Neural crest cell (in vitro differentiated cells): ENCODE measurements at regions not wholly inside any gene's neighbourhood (a gene's known extent, or its start where the extent isn't known, plus 50 kb on each side); places are given as distances from the start of the nearest gene placed in this dataset.

Source experiments
- DNase-seq: peaks from one replicate; pipeline ENCODE4 v3.0.0; 2021; ENCODE audit warnings: low read depth, mixed read lengths, low spot score
- H3K27ac Mint-ChIP-seq: one replicate; pipeline ENCODE4 v1.8.0; 2021; ENCODE audit warnings: mild to moderate bottlenecking, mixed read lengths; ENCODE audit not compliant: unreplicated experiment
- H3K27me3 Mint-ChIP-seq: 2 replicates; pipeline ENCODE4 v1.8.0; 2021; ENCODE audit warnings: low read depth, mild to moderate bottlenecking, mixed read lengths
- H3K36me3 Mint-ChIP-seq: 2 replicates; pipeline ENCODE4 v1.8.0; 2021; ENCODE audit warnings: low read depth, mild to moderate bottlenecking, mixed read lengths
- H3K4me1 Mint-ChIP-seq: 2 replicates; pipeline ENCODE4 v1.8.0; 2021; ENCODE audit warnings: mixed read lengths
- H3K4me3 Mint-ChIP-seq: one replicate; pipeline ENCODE4 v1.8.0; 2021; ENCODE audit warnings: mild to moderate bottlenecking, mixed read lengths
- H3K9me3 Mint-ChIP-seq: 2 replicates; pipeline ENCODE4 v1.8.0; 2021; ENCODE audit warnings: mixed read lengths
- TF ChIP-seq, protein P1 (sequence below): fragments of 200-600 bp; sonication (generic); conservative IDR thresholded peaks from 2 replicates; pipeline ENCODE4 v1.5.0; 2021; ENCODE audit warnings: antibody characterized with exemption, mild to moderate bottlenecking

DNA sequence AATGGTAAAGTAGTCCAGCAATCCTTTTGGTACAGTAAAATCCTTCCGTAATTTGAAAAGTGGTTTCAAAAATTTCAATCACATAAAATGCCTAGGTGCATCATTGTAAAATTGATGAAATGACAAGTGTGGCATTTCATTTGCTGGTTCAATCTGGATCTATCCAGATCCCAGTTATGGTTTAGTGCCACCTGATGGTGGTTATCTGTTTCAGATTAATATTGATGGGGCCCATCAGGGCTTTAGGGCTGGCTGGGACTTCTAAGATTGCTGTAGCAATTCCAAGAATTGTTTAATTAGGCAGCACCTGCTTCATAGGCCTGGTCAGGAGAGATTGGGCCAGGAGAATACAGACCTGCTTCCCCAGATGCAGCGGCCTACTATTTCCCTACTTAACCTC, 55.5 kb upstream of the PIK3C3 start:
- DNase-seq, result no peak
- peaks cover 12% of the 10 kb centered on the region for H3K9me3 Mint-ChIP-seq
- H3K27me3 Mint-ChIP-seq, result no peaks in the 10 kb centered on the region
- TF ChIP-seq, protein P1, sequence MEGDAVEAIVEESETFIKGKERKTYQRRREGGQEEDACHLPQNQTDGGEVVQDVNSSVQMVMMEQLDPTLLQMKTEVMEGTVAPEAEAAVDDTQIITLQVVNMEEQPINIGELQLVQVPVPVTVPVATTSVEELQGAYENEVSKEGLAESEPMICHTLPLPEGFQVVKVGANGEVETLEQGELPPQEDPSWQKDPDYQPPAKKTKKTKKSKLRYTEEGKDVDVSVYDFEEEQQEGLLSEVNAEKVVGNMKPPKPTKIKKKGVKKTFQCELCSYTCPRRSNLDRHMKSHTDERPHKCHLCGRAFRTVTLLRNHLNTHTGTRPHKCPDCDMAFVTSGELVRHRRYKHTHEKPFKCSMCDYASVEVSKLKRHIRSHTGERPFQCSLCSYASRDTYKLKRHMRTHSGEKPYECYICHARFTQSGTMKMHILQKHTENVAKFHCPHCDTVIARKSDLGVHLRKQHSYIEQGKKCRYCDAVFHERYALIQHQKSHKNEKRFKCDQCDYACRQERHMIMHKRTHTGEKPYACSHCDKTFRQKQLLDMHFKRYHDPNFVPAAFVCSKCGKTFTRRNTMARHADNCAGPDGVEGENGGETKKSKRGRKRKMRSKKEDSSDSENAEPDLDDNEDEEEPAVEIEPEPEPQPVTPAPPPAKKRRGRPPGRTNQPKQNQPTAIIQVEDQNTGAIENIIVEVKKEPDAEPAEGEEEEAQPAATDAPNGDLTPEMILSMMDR, result no peak
- no peaks in the 10 kb centered on the region for H3K4me1 Mint-ChIP-seq
- no peaks in the 10 kb centered on the region for H3K36me3 Mint-ChIP-seq
- H3K4me3 Mint-ChIP-seq, result no peak overlapping the region
- no peak overlapping the region for H3K27ac Mint-ChIP-seq

DNA sequence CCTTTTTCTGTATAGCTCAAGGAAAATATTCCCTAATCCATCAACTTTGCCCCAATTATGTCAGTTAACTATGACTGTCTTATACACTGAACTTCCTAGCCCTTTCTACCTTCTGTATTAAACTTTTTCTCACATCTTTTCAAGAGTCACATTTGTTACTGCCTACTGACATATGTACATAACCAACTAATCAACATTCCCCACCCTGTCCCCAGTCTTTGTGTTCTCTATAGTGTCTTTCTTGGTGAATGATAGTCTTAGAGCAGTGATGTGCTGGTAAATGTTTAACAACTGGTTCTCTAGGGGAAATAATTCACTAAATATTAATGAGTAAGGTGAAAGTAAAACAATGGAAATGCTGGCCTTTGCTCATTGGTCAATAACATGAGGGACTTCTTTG, 61.6 kb upstream of the PIK3C3 start:
- H3K36me3 Mint-ChIP-seq, result no peaks in the 10 kb centered on the region
- peaks cover 12% of the 10 kb centered on the region for H3K9me3 Mint-ChIP-seq
- no peak overlapping the region for H3K4me3 Mint-ChIP-seq
- TF ChIP-seq, protein P1, result no peak
- DNase-seq, result no peak
- H3K27me3 Mint-ChIP-seq, result no peaks in the 10 kb centered on the region
- H3K4me1 Mint-ChIP-seq, result no peaks in the 10 kb centered on the region
- H3K27ac Mint-ChIP-seq, result no peak overlapping the region

GRCh38 chr18:41887100-41887499, 67.9 kb upstream of the PIK3C3 start:
- H3K36me3 Mint-ChIP-seq, result no peaks in the 10 kb centered on the region
- no peaks in the 10 kb centered on the region for H3K4me1 Mint-ChIP-seq
- H3K9me3 Mint-ChIP-seq, result no peaks in the 10 kb centered on the region
- no peaks in the 10 kb centered on the region for H3K27me3 Mint-ChIP-seq
- no peak overlapping the region for H3K4me3 Mint-ChIP-seq
- peak overlapping the region; percentile 36 for H3K27ac Mint-ChIP-seq
- TF ChIP-seq, protein P1, result no peak
- no peak for DNase-seq

DNA sequence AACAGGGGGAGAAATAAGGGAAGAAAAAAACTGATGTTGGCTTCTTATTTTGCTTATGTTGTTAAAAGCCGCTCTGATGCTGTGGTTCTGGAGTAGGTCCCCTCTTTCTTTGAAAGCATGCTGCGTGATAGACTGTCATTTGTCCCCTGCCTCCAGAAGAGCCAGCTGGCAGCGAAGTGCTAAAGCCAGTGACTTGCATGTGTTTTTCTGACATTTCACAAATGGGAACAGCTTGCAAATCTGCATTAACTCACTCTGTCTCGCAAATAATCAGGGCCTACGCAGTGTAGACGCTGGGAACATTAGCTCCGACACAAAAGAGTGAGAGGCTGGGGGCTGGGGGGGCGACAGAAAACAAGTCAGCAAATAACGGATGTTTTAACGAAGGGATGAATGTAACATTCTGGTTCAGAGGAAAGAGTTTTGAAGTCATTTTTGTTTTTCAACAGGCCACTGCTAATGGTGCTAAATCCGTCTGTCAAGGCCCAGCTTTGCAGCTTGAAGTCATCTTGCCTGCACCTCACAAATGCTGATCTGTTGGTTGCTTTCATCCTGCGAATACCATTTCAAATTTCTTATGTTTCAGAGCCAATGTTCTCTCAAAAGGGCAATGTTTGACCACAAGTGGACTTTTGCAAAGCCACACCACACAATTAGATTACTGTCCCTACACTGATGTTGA, 68.8 kb upstream of the PIK3C3 start:
- TF ChIP-seq, protein P1, result no peak
- no peaks in the 10 kb centered on the region for H3K36me3 Mint-ChIP-seq
- H3K27ac Mint-ChIP-seq, result no peak overlapping the region
- no peaks in the 10 kb centered on the region for H3K4me1 Mint-ChIP-seq
- no peak for DNase-seq
- no peaks in the 10 kb centered on the region for H3K27me3 Mint-ChIP-seq
- no peak overlapping the region for H3K4me3 Mint-ChIP-seq
- no peaks in the 10 kb centered on the region for H3K9me3 Mint-ChIP-seq

GRCh38 chr18:41881285-41881684, 73.7 kb upstream of the PIK3C3 start:
- H3K36me3 Mint-ChIP-seq, result no peaks in the 10 kb centered on the region
- H3K4me1 Mint-ChIP-seq, result no peaks in the 10 kb centered on the region
- no peaks in the 10 kb centered on the region for H3K9me3 Mint-ChIP-seq
- no peak for DNase-seq
- no peak overlapping the region for H3K4me3 Mint-ChIP-seq
- TF ChIP-seq, protein P1, result no peak
- no peaks in the 10 kb centered on the region for H3K27me3 Mint-ChIP-seq
- no peak overlapping the region for H3K27ac Mint-ChIP-seq
